Thymus (tissue), 11 donors: ENCODE measurements at regions not wholly inside any gene's neighbourhood (a gene's known extent, or its start where the extent isn't known, plus 50 kb on each side); places are given as distances from the start of the nearest gene placed in this dataset.

Experiments used
- DNase-seq, 9 donors: peaks; one replicate each; pipeline ENCODE4 v3.0.0-alpha.2; 2013; ENCODE audit warnings: low spot score in 9 of 9, low read depth in 6 of 9, missing footprints in 1 of 9
- H3K27ac ChIP-seq, 2 donors: one replicate each; pipeline ENCODE4 v1.5.1; 2013; ENCODE audit warnings: control low read depth in 1 of 2, low read depth in 1 of 2, low read length in 1 of 2, mild to moderate bottlenecking in 1 of 2, moderate library complexity in 1 of 2
- H3K27me3 ChIP-seq, 2 donors: one replicate each; pipeline ENCODE4 v1.5.1; 2013; ENCODE audit warnings: low read length in 1 of 2; ENCODE audit not compliant: control insufficient read depth in 2 of 2, insufficient read depth in 1 of 2
- H3K36me3 ChIP-seq, 2 donors: one replicate each; pipeline ENCODE4 v1.5.1; 2013; ENCODE audit warnings: low read length in 1 of 2, mild to moderate bottlenecking in 1 of 2, moderate library complexity in 1 of 2; ENCODE audit not compliant: control insufficient read depth in 2 of 2, insufficient read depth in 2 of 2
- H3K4me1 ChIP-seq, 2 donors: one replicate each; pipeline ENCODE4 v1.5.1; 2013; ENCODE audit warnings: low read length in 2 of 2; ENCODE audit not compliant: control insufficient read depth in 2 of 2, insufficient read depth in 2 of 2
- H3K4me3 ChIP-seq, 2 donors: one replicate each; pipeline ENCODE4 v1.5.1; 2013; ENCODE audit warnings: low read length in 2 of 2, control low read depth in 1 of 2, mild to moderate bottlenecking in 1 of 2
- H3K9me3 ChIP-seq, 2 donors: one replicate each; pipeline ENCODE4 v1.5.1; 2013; ENCODE audit warnings: low read length in 1 of 2, mild to moderate bottlenecking in 1 of 2; ENCODE audit not compliant: control insufficient read depth in 2 of 2, insufficient read depth in 1 of 2
- WGBS: extraction: QIAGEN DNeasy Blood & Tissue Kit; methylation state at CpG from one replicate; pipeline ENCODE4 v1.1.7; 2013; 5-methylcytosine and 5-hydroxymethylcytosine counted together
- donor health status: healthy.

DNA sequence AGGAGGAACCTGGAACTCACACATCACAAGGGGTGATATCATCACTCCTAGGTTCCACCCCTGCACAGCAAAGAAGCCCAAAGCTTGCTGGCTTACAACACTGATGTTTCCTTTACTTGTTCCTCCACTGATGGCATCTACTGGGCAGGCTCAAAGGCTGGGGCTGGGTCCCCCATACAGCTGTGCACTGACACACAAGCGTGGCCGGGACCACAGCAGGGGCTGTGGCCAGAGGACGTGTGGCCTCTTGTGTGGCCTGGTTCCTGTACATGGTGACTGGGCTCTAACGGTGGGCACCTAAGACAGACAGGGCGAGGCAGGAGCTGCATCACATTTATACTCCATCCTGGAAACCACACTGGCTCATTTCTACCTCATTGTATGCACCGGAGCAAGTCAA lies 264.4 kb upstream of the FOXF1 start:
- Histone ChIP-seq H3K27me3 (peaks cover 0 to 9% of the 10 kb centered on the region in 2 donors), H3K4me1 (no peaks in the 10 kb centered on the region), H3K36me3 (no peaks in the 10 kb centered on the region), H3K27ac (no peak overlapping the region), H3K9me3 (no peaks in the 10 kb centered on the region), H3K4me3 (no peak overlapping the region)
- 92% methylated on average over 6 of the region's 6 CpGs for WGBS
- no peak for DNase-seq

DNA sequence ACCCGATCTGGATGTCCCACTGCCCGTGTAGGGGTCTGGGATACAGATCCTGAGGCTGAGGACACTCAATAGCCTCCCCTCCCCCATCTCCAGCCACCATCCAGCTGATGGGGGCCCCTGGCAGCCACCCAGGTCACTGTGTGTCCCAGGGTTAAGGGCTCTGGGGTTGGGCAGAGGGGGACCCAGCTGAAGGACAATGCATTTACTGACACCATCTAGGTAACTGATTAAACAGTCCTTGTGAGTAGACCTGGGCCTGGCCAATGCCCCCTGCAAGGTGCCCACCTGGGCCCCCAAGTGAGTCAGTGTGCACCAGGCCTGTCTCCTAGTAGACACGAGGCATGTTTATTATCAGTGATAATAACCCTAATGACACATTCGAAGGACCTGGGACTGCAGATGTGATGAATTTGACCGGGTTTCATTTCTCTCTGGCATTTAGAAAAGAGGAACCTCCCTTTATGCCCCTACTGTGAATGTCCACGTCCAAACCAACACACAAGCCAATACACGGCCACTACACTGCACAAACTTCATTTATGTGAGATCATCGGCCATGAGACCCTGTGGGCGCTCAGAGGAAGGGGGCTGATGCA lies 261.9 kb upstream of the FOXF1 start:
- H3K9me3 ChIP-seq = no peaks in the 10 kb centered on the region
- no peak overlapping the region for H3K4me3 ChIP-seq
- no peak overlapping the region for H3K27ac ChIP-seq
- peaks cover 0 to 4% of the 10 kb centered on the region in 2 donors for H3K27me3 ChIP-seq
- no peaks in the 10 kb centered on the region for H3K4me1 ChIP-seq
- H3K36me3 ChIP-seq = no peaks in the 10 kb centered on the region
- DNase-seq = no peak
- 80% methylated on average over 9 of the region's 9 CpGs for WGBS

DNA sequence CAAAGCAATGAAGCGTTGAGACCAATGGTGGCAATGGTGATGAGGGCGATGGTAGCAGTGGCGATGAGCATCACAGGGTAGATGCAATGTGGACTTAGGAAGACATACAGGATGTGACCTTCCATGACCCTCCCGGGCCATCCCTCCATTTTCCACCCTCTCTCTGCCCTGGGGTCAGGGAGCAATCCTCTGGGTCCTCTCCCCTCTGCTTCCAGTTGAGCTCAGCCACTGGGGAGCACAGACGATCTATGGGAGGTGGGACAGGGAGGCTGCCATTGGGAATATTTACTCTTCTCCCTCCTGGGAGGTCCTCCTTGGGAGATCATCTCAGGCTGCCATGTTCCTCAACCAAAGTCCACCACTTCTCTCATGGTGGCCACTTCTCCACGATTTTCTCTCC lies 260.7 kb upstream of the FOXF1 start:
- DNase-seq = no peak
- H3K36me3 ChIP-seq = no peaks in the 10 kb centered on the region
- H3K4me1 ChIP-seq = no peaks in the 10 kb centered on the region
- no peak overlapping the region for H3K4me3 ChIP-seq
- H3K9me3 ChIP-seq = no peaks in the 10 kb centered on the region
- H3K27ac ChIP-seq = no peak overlapping the region
- H3K27me3 ChIP-seq = no peaks in the 10 kb centered on the region
- WGBS = 83% methylated on average over 6 of the region's 6 CpGs

DNA sequence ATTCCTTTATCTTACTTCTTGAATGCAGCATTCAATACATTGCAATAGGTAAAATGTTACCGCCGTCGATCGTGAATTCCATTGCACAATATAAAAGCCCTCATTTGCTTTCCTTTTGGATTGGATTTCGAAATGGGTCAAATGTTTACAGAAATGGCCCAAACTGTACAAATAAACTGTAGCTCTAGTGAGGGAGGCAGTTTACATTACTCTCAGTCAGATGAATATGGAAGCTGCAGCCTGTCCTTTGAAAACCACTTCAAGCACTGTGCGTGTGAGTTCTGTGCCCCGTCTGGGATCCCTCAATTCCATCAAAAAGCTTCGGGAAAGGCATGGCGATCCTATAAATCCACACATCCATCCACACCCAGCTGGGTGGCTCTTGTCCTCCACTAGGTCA lies 258.6 kb upstream of the FOXF1 start:
- DNase-seq = no peak
- Histone ChIP-seq H3K9me3 (peaks cover 0 to 2% of the 10 kb centered on the region in 2 donors), H3K4me3 (no peak overlapping the region), H3K4me1 (no peaks in the 10 kb centered on the region), H3K27ac (no peak overlapping the region), H3K27me3 (no peaks in the 10 kb centered on the region), H3K36me3 (no peaks in the 10 kb centered on the region)
- WGBS = 95% methylated on average over 9 of the region's 9 CpGs

DNA sequence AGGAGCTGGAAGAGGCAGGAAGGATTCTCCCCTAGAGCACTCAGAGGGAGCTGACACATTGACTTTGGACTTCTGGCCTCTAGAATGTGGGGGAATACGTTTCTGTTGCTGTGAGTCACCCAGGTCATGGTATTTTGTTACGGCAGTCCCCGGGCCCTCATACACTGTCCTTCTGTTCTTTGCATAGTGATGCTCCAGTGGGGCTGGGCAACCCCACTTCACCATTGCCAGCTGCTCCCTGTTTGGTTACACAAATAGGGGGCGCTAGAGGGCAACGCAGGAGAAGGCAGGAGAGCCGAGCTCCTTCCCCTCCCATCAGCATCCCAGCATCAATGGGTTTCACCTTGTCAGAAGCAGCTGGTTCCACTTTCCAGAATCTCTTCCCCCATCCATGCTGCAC lies 257.7 kb upstream of the FOXF1 start:
- Histone ChIP-seq H3K9me3 (peaks cover 0 to 2% of the 10 kb centered on the region in 2 donors), H3K4me3 (no peak overlapping the region), H3K27ac (no peak overlapping the region), H3K27me3 (no peaks in the 10 kb centered on the region), H3K4me1 (no peaks in the 10 kb centered on the region), H3K36me3 (no peaks in the 10 kb centered on the region)
- 39% methylated on average over 6 of the region's 6 CpGs for WGBS
- no peak for DNase-seq

DNA sequence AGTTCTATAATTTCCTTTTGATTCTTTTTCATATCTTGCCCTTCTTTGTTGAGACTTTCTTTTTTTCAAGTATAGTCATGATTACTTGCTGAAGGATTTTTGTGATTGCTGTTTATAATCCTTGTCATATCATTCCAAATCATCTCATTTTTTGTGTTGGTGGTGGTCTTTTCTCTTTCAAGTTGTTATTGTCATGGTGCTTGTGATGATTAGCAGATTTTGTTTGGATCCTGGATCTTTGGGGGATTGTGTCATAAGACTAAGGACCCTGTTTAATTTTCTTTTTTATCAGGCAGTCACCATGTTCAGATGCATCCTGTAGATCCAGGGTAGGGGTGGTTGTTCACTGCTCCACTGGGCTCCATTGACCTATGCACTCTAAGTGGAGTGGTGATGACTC lies 254.4 kb upstream of the FOXF1 start:
- Histone ChIP-seq H3K36me3 (no peaks in the 10 kb centered on the region), H3K27ac (no peak overlapping the region), H3K27me3 (no peaks in the 10 kb centered on the region), H3K4me3 (no peak overlapping the region), H3K9me3 (peaks cover 0 to 2% of the 10 kb centered on the region in 2 donors), H3K4me1 (no peaks in the 10 kb centered on the region)
- DNase-seq = no peak

DNA sequence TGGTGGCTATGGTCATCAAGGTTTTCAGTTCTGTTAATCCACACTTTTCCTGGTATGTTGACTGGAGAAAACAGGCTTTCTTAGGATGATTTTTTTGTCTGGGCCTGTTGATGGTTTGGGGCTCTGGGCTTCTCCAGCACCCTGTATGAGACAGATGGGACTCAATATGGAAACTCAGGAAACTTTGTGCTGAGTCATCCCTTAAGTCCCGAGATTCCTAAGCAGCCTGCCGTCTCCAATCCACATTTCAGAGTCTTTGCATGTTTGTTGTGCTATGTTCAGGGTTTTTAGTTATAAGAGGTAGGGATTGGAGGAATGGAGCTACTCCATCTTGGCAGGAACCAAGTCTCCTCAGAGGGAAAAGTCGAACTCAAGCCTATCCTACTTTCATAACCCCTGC lies 253.3 kb upstream of the FOXF1 start:
- WGBS = 92% methylated on average over 3 of the region's 3 CpGs
- H3K27me3 ChIP-seq = no peaks in the 10 kb centered on the region
- H3K27ac ChIP-seq = no peak overlapping the region
- H3K36me3 ChIP-seq = no peaks in the 10 kb centered on the region
- peaks cover 0 to 2% of the 10 kb centered on the region in 2 donors for H3K9me3 ChIP-seq
- no peak for DNase-seq
- no peak overlapping the region for H3K4me3 ChIP-seq
- no peaks in the 10 kb centered on the region for H3K4me1 ChIP-seq

DNA sequence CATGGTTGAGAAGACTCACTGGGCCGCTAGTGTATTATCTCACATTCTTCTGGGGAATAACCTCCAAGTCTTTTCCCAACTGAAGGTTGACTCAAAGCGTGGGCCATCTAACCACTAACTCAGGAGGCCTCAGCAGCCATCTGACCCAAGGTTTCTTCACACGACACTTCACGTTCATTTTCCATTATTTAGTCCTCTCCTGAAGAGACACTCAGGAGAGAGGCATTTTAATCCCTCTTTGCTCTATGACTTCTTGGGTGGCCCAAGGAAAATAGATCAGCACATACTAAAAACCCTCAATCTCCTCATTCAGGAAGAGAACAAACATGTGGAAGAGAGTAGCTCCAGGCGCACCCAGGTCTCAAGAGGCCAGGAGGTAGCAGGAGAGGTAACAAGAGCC lies 252.8 kb upstream of the FOXF1 start:
- H3K27me3 ChIP-seq = no peaks in the 10 kb centered on the region
- no peak for DNase-seq
- no peaks in the 10 kb centered on the region for H3K4me1 ChIP-seq
- 97% methylated on average over 5 of the region's 5 CpGs for WGBS
- no peaks in the 10 kb centered on the region for H3K36me3 ChIP-seq
- peaks cover 0 to 2% of the 10 kb centered on the region in 2 donors for H3K9me3 ChIP-seq
- no peak overlapping the region for H3K4me3 ChIP-seq
- no peak overlapping the region for H3K27ac ChIP-seq

DNA sequence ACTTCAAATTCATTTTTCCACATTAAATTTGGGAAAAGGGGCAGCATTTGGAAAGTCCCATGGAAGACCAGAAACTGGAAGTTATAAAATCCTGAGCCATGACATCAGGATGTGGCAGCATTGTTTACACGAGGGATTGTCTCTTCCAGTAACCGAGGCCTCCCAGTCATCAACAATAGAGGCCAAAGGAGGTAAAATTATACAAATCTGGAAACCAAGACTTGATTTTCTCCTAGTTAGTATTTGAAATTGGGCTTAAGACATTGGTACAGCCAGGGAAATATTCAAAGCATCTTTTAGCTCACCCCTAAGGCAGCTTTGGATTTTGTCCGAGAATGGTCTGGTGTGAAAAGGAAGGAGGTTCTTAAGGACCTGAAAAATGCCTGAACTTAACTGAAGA lies 251.6 kb upstream of the FOXF1 start:
- no peak for DNase-seq
- no peaks in the 10 kb centered on the region for H3K4me1 ChIP-seq
- no peak overlapping the region for H3K27ac ChIP-seq
- no peak overlapping the region for H3K4me3 ChIP-seq
- no peaks in the 10 kb centered on the region for H3K36me3 ChIP-seq
- no peaks in the 10 kb centered on the region for H3K27me3 ChIP-seq
- H3K9me3 ChIP-seq = peaks cover 0 to 2% of the 10 kb centered on the region in 2 donors
- WGBS = 73% methylated on average over 3 of the region's 3 CpGs

DNA sequence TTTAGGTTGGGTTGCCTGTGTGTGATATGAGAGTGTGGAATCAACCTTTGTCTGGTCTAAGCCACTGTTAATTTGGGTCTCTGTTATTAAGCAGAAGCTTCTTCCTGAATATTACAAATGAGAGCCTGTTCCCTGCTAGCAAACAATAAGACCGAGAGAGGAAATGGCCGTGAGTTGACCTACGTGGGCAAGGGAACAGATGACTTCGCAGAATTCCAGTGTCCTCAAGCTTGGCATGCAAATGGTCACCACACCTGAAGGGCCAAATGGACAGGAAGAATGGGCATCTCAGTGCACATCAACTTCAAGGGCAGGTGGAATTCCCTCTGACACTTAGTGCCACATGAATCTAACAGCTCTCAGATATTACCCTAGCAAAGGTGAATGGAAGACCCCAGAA lies 250.8 kb upstream of the FOXF1 start:
- 64% methylated on average over 4 of the region's 4 CpGs for WGBS
- no peak for DNase-seq

More for the DNA sequence above, 250.8 kb upstream of the FOXF1 start:
- Histone ChIP-seq H3K27ac (no peak overlapping the region), H3K36me3 (no peaks in the 10 kb centered on the region), H3K9me3 (peaks cover 0 to 2% of the 10 kb centered on the region in 2 donors), H3K4me3 (no peak overlapping the region), H3K27me3 (no peaks in the 10 kb centered on the region), H3K4me1 (no peaks in the 10 kb centered on the region)
